LNCaP clone FGC (cell line): ENCODE measurements at regions not wholly inside any gene's neighbourhood (a gene's known extent, or its start where the extent isn't known, plus 50 kb on each side); places are given as distances from the start of the nearest gene placed in this dataset.

Source experiments
- DNase-seq: peaks from one replicate; pipeline ENCODE4 v3.0.0-alpha.2; 2011; ENCODE audit warnings: low read depth
- H3K4me3 ChIP-seq: 2 replicates; pipeline ENCODE4 v1.5.1; 2011; ENCODE audit warnings: mild to moderate bottlenecking, low read depth, low read length, control low read depth
- CTCF ChIP-seq: IDR thresholded peaks from 2 replicates; pipeline ENCODE4 v1.5.1; 2012; ENCODE audit warnings: mild to moderate bottlenecking; ENCODE audit not compliant: control insufficient read depth, insufficient read depth; ENCODE audit errors: extremely low read depth

GRCh38 chr6:159490298-159490937, 202.6 kb downstream of the SOD2 start:
- TF ChIP-seq CTCF, result no peak
- DNase-seq, result no peak

DNA sequence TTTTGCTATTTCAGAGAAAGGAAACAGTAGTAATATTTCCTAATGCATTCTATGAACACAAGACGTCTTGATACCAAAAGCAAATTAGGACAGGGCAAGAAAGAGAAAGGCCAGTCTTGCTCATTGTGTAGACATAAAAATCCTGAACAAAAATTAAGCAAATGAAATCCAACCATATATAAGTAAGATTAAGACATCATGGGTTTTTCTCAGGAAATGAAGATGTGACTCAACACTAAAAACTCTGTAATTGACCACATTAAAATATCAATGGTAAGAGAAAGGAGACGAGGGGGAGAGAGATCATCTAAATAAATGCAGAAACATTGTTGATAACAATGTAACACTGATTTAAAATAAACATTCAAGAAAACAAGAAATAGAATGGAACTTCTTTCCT, 205.4 kb downstream of the SOD2 start:
- no peak overlapping the region for H3K4me3 ChIP-seq
- no peak for TF ChIP-seq CTCF
- no peak for DNase-seq

More at GRCh38 chr6:159490298-159490937, 202.6 kb downstream of the SOD2 start:
- no peak overlapping the region for H3K4me3 ChIP-seq

- no peak overlapping the region for H3K4me3 ChIP-seq
- no peak for DNase-seq
- no peak for TF ChIP-seq CTCF
These were observed 209.8 kb downstream of the SOD2 start for GRCh38 chr6:159483259-159483658.

- DNase-seq, result no peak
- no peak for TF ChIP-seq CTCF
- H3K4me3 ChIP-seq, result no peak overlapping the region
These were observed 211.1 kb downstream of the SOD2 start for GRCh38 chr6:159481897-159482296.

DNA sequence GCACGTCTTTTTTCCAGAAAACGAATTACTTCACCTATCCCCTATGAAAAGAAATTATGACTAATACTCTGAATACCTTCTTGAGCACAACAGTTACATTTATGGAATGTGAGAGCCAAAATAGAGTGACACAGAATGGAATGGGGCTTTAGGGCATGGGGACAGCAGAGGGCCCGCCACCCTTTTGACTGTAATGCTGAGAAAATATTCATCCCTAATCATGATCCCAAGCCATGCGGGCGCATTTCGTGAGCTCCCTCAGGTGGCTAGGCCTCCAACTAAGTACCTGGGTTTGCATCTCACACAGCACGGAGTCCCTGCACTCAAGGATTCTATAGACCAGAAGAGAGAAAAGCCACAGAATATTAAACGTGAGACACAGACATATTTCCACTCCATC, 212.6 kb downstream of the SOD2 start:
- no peak overlapping the region for H3K4me3 ChIP-seq
- TF ChIP-seq CTCF, result no peak
- no peak for DNase-seq

- TF ChIP-seq CTCF, result no peak
- H3K4me3 ChIP-seq, result no peak overlapping the region
- DNase-seq, result no peak
These were observed 213.9 kb downstream of the SOD2 start for GRCh38 chr6:159479146-159479545.
